WTC11 (cell line): ENCODE measurements at regions not wholly inside any gene's neighbourhood (a gene's known extent, or its start where the extent isn't known, plus 50 kb on each side); places are given as distances from the start of the nearest gene placed in this dataset.

ENCODE experiments used
- ATAC-seq: fragments of 200-7000 bp; cut with Tn5 transposase; 2 replicates; pipeline ENCODE4 v1.10.0; 2021; ENCODE audit warnings: mild to moderate bottlenecking, moderate library complexity
- CTCF ChIA-PET: fragments of 300-600 bp; sonication (Branson Sonifier 250); formaldehyde crosslinking; loops from one replicate; lab custom pipeline; 2021; ENCODE audit warnings: antibody characterized with exemption; lab: Charles Lee
- POLR2A ChIA-PET: fragments of 350-600 bp; sonication (Branson Sonifier 250); formaldehyde crosslinking; loops from one replicate; lab custom pipeline; 2021; ENCODE audit warnings: antibody characterized with exemption; lab: Charles Lee
- DNase-seq: peaks from one replicate; pipeline ENCODE4 v3.0.0; 2021; ENCODE audit warnings: low spot score
- H3K27ac Mint-ChIP-seq: 2 replicates; pipeline ENCODE4 v1.8.0; 2021; ENCODE audit warnings: mixed read lengths
- H3K27me3 Mint-ChIP-seq: 2 replicates; pipeline ENCODE4 v1.8.0; 2021; ENCODE audit warnings: low read depth, mild to moderate bottlenecking, moderate library complexity, mixed read lengths
- H3K36me3 Mint-ChIP-seq: 2 replicates; pipeline ENCODE4 v1.8.0; 2021; ENCODE audit warnings: mixed read lengths
- H3K4me1 Mint-ChIP-seq: 2 replicates; pipeline ENCODE4 v1.8.0; 2022; ENCODE audit warnings: mixed read lengths
- H3K4me3 Mint-ChIP-seq: 2 replicates; pipeline ENCODE4 v1.8.0; 2021; ENCODE audit warnings: mild to moderate bottlenecking, moderate library complexity, mixed read lengths
- H3K9me3 Mint-ChIP-seq: 2 replicates; pipeline ENCODE4 v1.8.0; 2021; ENCODE audit warnings: mixed read lengths
- FOXP1 ChIP-seq: sonication (generic); formaldehyde crosslinking; IDR thresholded peaks from 2 replicates; pipeline ENCODE4 v1.8.0; 2022; ENCODE audit warnings: missing genetic modification reagents, mild to moderate bottlenecking, moderate library complexity, borderline replicate concordance
- GRHL2 ChIP-seq: fragments of 250-450 bp; sonication (Bioruptor Pico); IDR thresholded peaks from 2 replicates; pipeline ENCODE4 v1.8.0; 2022; ENCODE audit warnings: mild to moderate bottlenecking, moderate library complexity; ENCODE audit not compliant: insufficient replicate concordance, severe bottlenecking
- HMGA2 ChIP-seq: fragments of 250-450 bp; sonication (Bioruptor Pico); IDR thresholded peaks from 2 replicates; pipeline ENCODE4 v1.4.0; 2021; ENCODE audit warnings: mild to moderate bottlenecking, moderate library complexity
- JAZF1 ChIP-seq: fragments of 250-450 bp; sonication (Bioruptor Pico); IDR thresholded peaks from 2 replicates; pipeline ENCODE4 v1.9.0; 2021; ENCODE audit warnings: moderate library complexity, mild to moderate bottlenecking, inconsistent platforms
- MXD4 ChIP-seq: fragments of 250-450 bp; sonication (Bioruptor Pico); IDR thresholded peaks from 2 replicates; pipeline ENCODE4 v1.8.0; 2021; ENCODE audit warnings: mild to moderate bottlenecking, moderate library complexity, borderline replicate concordance
- NFATC4 ChIP-seq: fragments of 250-450 bp; sonication (Bioruptor Pico); IDR thresholded peaks from 2 replicates; pipeline ENCODE4 v1.9.0; 2021; ENCODE audit warnings: mild to moderate bottlenecking
- NFE2L1 ChIP-seq: sonication (generic); formaldehyde crosslinking; IDR thresholded peaks from 2 replicates; pipeline ENCODE4 v1.8.1; 2023; ENCODE audit warnings: missing genetic modification reagents
- NR2C2 ChIP-seq: sonication (generic); formaldehyde crosslinking; IDR thresholded peaks from 2 replicates; pipeline ENCODE4 v1.8.0; 2022; ENCODE audit warnings: mild to moderate bottlenecking, missing genetic modification reagents
- NR3C1 ChIP-seq: sonication (generic); formaldehyde crosslinking; conservative IDR thresholded peaks from 2 replicates; pipeline ENCODE4 v1.8.1; 2023; ENCODE audit warnings: low read depth, mild to moderate bottlenecking, missing genetic modification reagents
- RELA ChIP-seq: sonication (generic); formaldehyde crosslinking; IDR thresholded peaks from 2 replicates; pipeline ENCODE4 v1.8.1; 2022; ENCODE audit warnings: missing genetic modification reagents, mild to moderate bottlenecking, borderline replicate concordance
- TP53 ChIP-seq: sonication (generic); formaldehyde crosslinking; IDR thresholded peaks from 2 replicates; pipeline ENCODE4 v1.8.1; 2023; ENCODE audit warnings: mild to moderate bottlenecking, missing genetic modification reagents
- USF1 ChIP-seq: sonication (generic); formaldehyde crosslinking; IDR thresholded peaks from 2 replicates; pipeline ENCODE4 v1.8.0; 2022; ENCODE audit warnings: mild to moderate bottlenecking, missing genetic modification reagents
- ZBTB21 ChIP-seq: sonication (generic); formaldehyde crosslinking; IDR thresholded peaks from 2 replicates; pipeline ENCODE4 v1.8.1; 2023; ENCODE audit warnings: mild to moderate bottlenecking, missing genetic modification reagents, borderline replicate concordance
- ZNF281 ChIP-seq: sonication (generic); formaldehyde crosslinking; IDR thresholded peaks from 2 replicates; pipeline ENCODE4 v1.8.0; 2023; ENCODE audit warnings: mild to moderate bottlenecking, missing genetic modification reagents
- ZNF396 ChIP-seq: fragments of 250-450 bp; sonication (Bioruptor Pico); IDR thresholded peaks from 2 replicates; pipeline ENCODE4 v1.8.0; 2021; ENCODE audit warnings: mild to moderate bottlenecking, moderate library complexity, borderline replicate concordance
- ZNF671 ChIP-seq: fragments of 250-450 bp; sonication (Bioruptor Pico); IDR thresholded peaks from 2 replicates; pipeline ENCODE4 v1.8.0; 2021; ENCODE audit warnings: mild to moderate bottlenecking
- TF ChIP-seq, protein P1 (sequence below): sonication (generic); formaldehyde crosslinking; IDR thresholded peaks from 2 replicates; pipeline ENCODE4 v1.8.0; 2022; ENCODE audit warnings: missing genetic modification reagents
- TF ChIP-seq, protein P2 (sequence below): sonication (generic); formaldehyde crosslinking; IDR thresholded peaks from 2 replicates; pipeline ENCODE4 v1.8.1; 2022; ENCODE audit warnings: mild to moderate bottlenecking, moderate library complexity, missing genetic modification reagents

- TF ChIP-seq ZNF671 (CRISPR knock-in tag) (no peak), ZBTB21 (CRISPR knock-in tag) (no peak), NFE2L1 (CRISPR knock-in tag) (no peak), ZNF281 (CRISPR knock-in tag) (no peak), TP53 (CRISPR knock-in tag) (no peak), RELA (CRISPR knock-in tag) (no peak), USF1 (no peak), GRHL2 (CRISPR knock-in tag) (no peak)
- TF ChIP-seq, protein P1, sequence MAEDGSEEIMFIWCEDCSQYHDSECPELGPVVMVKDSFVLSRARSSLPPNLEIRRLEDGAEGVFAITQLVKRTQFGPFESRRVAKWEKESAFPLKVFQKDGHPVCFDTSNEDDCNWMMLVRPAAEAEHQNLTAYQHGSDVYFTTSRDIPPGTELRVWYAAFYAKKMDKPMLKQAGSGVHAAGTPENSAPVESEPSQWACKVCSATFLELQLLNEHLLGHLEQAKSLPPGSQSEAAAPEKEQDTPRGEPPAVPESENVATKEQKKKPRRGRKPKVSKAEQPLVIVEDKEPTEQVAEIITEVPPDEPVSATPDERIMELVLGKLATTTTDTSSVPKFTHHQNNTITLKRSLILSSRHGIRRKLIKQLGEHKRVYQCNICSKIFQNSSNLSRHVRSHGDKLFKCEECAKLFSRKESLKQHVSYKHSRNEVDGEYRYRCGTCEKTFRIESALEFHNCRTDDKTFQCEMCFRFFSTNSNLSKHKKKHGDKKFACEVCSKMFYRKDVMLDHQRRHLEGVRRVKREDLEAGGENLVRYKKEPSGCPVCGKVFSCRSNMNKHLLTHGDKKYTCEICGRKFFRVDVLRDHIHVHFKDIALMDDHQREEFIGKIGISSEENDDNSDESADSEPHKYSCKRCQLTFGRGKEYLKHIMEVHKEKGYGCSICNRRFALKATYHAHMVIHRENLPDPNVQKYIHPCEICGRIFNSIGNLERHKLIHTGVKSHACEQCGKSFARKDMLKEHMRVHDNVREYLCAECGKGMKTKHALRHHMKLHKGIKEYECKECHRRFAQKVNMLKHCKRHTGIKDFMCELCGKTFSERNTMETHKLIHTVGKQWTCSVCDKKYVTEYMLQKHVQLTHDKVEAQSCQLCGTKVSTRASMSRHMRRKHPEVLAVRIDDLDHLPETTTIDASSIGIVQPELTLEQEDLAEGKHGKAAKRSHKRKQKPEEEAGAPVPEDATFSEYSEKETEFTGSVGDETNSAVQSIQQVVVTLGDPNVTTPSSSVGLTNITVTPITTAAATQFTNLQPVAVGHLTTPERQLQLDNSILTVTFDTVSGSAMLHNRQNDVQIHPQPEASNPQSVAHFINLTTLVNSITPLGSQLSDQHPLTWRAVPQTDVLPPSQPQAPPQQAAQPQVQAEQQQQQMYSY (CRISPR knock-in tag), result no peak
Observed at GRCh38 chr14:65261425-65261920, 151.1 kb upstream of the FUT8 start (continued).

DNA sequence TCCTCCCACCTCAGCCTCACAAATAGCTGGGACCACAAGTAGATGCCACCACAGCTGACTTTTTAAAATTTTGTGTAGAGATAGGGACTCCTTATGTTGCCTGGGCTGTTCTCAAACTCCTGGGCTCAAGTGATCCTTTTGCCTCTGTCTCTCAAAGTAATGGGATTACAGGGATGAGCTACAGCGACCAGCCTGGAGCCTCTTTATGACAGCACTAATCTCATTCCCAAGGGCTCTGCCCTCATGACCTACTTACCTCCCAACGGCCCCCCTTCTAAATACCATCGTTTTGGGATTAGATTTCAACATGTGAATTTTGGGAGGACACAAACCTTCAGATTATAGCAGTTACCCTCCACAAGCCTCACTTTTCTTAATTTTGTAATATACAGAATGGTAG, 150.6 kb upstream of the FUT8 start:
- no peak for DNase-seq
- TF ChIP-seq, protein P2, sequence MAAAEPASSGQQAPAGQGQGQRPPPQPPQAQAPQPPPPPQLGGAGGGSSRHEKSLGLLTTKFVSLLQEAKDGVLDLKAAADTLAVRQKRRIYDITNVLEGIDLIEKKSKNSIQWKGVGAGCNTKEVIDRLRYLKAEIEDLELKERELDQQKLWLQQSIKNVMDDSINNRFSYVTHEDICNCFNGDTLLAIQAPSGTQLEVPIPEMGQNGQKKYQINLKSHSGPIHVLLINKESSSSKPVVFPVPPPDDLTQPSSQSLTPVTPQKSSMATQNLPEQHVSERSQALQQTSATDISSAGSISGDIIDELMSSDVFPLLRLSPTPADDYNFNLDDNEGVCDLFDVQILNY (CRISPR knock-in tag), result no peak
- TF ChIP-seq ZNF396 (CRISPR knock-in tag) (no peak), HMGA2 (no peak), NFATC4 (CRISPR knock-in tag) (no peak), NR2C2 (CRISPR knock-in tag) (no peak), USF1 (no peak), NR3C1 (CRISPR knock-in tag) (no peak), FOXP1 (no peak), MXD4 (CRISPR knock-in tag) (no peak), JAZF1 (CRISPR knock-in tag) (no peak)
- TF ChIP-seq, all 79 proteins: peak for 0
- ChIA-PET CTCF (no interaction called here), POLR2A (no interaction called here)
- no peak for ATAC-seq
- Mint-ChIP-seq H3K4me1 (peaks cover 4% of the 10 kb centered on the region), H3K9me3 (peaks cover 4% of the 10 kb centered on the region), H3K27ac (no peak overlapping the region), H3K36me3 (peaks cover 3% of the 10 kb centered on the region), H3K4me3 (no peak overlapping the region), H3K27me3 (no peaks in the 10 kb centered on the region; the same call in 1 of the 2 replicates)
